ENCODE measurements at regions not wholly inside any gene's neighbourhood (a gene's known extent, or its start where the extent isn't known, plus 50 kb on each side); places are given as distances from the start of the nearest gene placed in this dataset.
"Not testable (repeated sequence)": the region's sequence is repeated elsewhere in the genome, so short reads cannot be mapped to it uniquely, and the experiment has no call there.

GRCh38 chr20:6660441-6660840, 107.0 kb upstream of the BMP2 start:
- DNase-seq (ENCODE audit: low read depth): no peak

GRCh38 chr20:6658909-6659308, 108.6 kb upstream of the BMP2 start:
- DNase-seq (ENCODE audit: low read depth): not testable (repeated sequence)

- DNase-seq (ENCODE audit: low read depth): no peak
Observed at GRCh38 chr20:6657904-6658303, 109.6 kb upstream of the BMP2 start.

- DNase-seq (ENCODE audit: low read depth): no peak
Observed at GRCh38 chr20:6657111-6657510, 110.4 kb upstream of the BMP2 start.

GRCh38 chr20:6654513-6655252, 112.8 kb upstream of the BMP2 start:
- DNase-seq (ENCODE audit: low read depth): no peak

GRCh38 chr20:6651561-6651960, 115.9 kb upstream of the BMP2 start:
- no peak for DNase-seq (ENCODE audit: low read depth)

GRCh38 chr20:6651016-6651415, 116.5 kb upstream of the BMP2 start:
- DNase-seq (ENCODE audit: low read depth): peak; percentile 90

- no peak for DNase-seq (ENCODE audit: low read depth)
Observed at GRCh38 chr20:6646021-6646636, 121.4 kb upstream of the BMP2 start.

- no peak for DNase-seq (ENCODE audit: low read depth)
Observed at GRCh38 chr20:6644813-6645628, 122.5 kb upstream of the BMP2 start.

- DNase-seq (ENCODE audit: low read depth): no peak
Observed at GRCh38 chr20:6641012-6641411, 126.5 kb upstream of the BMP2 start.

GRCh38 chr20:6637160-6637579, 130.3 kb upstream of the BMP2 start:
- DNase-seq (ENCODE audit: low read depth): no peak

GRCh38 chr20:6636209-6637159, 131.0 kb upstream of the BMP2 start:
- peak; percentile 33 for DNase-seq (ENCODE audit: low read depth)

GRCh38 chr20:6635034-6635736, 132.3 kb upstream of the BMP2 start:
- no peak for DNase-seq (ENCODE audit: low read depth)

GRCh38 chr20:6632187-6632586, 135.3 kb upstream of the BMP2 start:
- DNase-seq (ENCODE audit: low read depth): peak; percentile 70

GRCh38 chr20:6630514-6630913, 137.0 kb upstream of the BMP2 start:
- DNase-seq (ENCODE audit: low read depth): no peak

GRCh38 chr20:6629564-6629963, 137.9 kb upstream of the BMP2 start:
- no peak for DNase-seq (ENCODE audit: low read depth)

- no peak for DNase-seq (ENCODE audit: low read depth)
Observed at GRCh38 chr20:6626805-6627204, 140.7 kb upstream of the BMP2 start.

GRCh38 chr20:6623989-6624388, 143.5 kb upstream of the BMP2 start:
- no peak for DNase-seq (ENCODE audit: low read depth)

GRCh38 chr20:6622041-6622440, 145.4 kb upstream of the BMP2 start:
- no peak for DNase-seq (ENCODE audit: low read depth)

GRCh38 chr20:6618051-6618450, 149.4 kb upstream of the BMP2 start:
- DNase-seq (ENCODE audit: low read depth): no peak

- no peak for DNase-seq (ENCODE audit: low read depth)
Observed at GRCh38 chr20:6616421-6616820, 151.1 kb upstream of the BMP2 start.

Measured in HS-5 (cell line).